K562 (cell line): ENCODE measurements at regions not wholly inside any gene's neighbourhood (a gene's known extent, or its start where the extent isn't known, plus 50 kb on each side); places are given as distances from the start of the nearest gene placed in this dataset.

Experiments
- ATAC-seq: fragments of 200-7000 bp; cut with Tn5 transposase; 3 replicates; pipeline ENCODE4 v1.9.1; 2020; ENCODE audit warnings: moderate library complexity
- BruUV-seq: library from RNA; stranded (reverse); fragments of 400-500 nt; replicated peaks from 2 replicates; lab custom pipeline; 2021; lab: Mats Ljungman, UMichigan
- CTCF ChIA-PET: fragments of 300-600 bp; formaldehyde crosslinking; extraction: SDS; loops from one replicate; lab custom pipeline; 2021; ENCODE audit warnings: low intra/inter-chr PET ratio; lab: Yijun Ruan, JAX
- POLR2A ChIA-PET: fragments of 300-600, 350-650 bp; sonication (Branson Sonifier 250); formaldehyde crosslinking; extraction: SDS; loops from one replicate; lab custom pipeline; 2021; ENCODE audit warnings: antibody characterized with exemption, inconsistent platforms; lab: Yijun Ruan, JAX
- DNase-seq, 4 experiments: peaks; one replicate each; pipeline versions ENCODE4 v3.0.0 to v3.0.0-alpha.2; 2011 to 2018; ENCODE audit warnings: low spot score in 3 of 4, mixed read lengths in 3 of 4; ENCODE audit errors: extremely low read depth in 1 of 4
- FAIRE-seq: peaks from 2 replicates; lab custom pipeline; 2011; peaks lifted over from hg19 to GRCh38; lab: Jason Lieb, UNC
- H2AFZ ChIP-seq: 2 replicates; pipeline ENCODE4 v1.6.0; 2011; ENCODE audit warnings: low read depth, low read length, control low read depth, inconsistent platforms
- H3K27ac ChIP-seq: fragments of 200-600 bp; 3 replicates; pipeline ENCODE4 v1.8.0; 2011; ENCODE audit warnings: low read depth, mild to moderate bottlenecking, control low read depth, inconsistent platforms, low read length, moderate library complexity, mixed read lengths; ENCODE audit errors: extremely low read depth
- H3K27me3 ChIP-seq, 2 experiments: fragments of 300-600 bp in 1 of 2; 2 replicates in 1 of 2; 3 replicates in 1 of 2; pipeline versions ENCODE4 v1.6.0 to v1.8.0; 2011; ENCODE audit warnings: inconsistent platforms in 2 of 2, low read length in 2 of 2, mild to moderate bottlenecking in 1 of 2, mixed read lengths in 1 of 2, moderate library complexity in 1 of 2; ENCODE audit not compliant: control insufficient read depth in 2 of 2, insufficient read depth in 2 of 2
- H3K36me3 ChIP-seq: fragments of 300-600 bp; 3 replicates; pipeline ENCODE4 v1.8.0; 2011; ENCODE audit warnings: mild to moderate bottlenecking, low read length, inconsistent platforms; ENCODE audit not compliant: control insufficient read depth, insufficient read depth
- H3K4me1 ChIP-seq, 2 experiments: fragments of 200-600 bp in 1 of 2; replicated peaks in 1 of 2; 2 replicates in 1 of 2; 3 replicates in 1 of 2; pipeline versions ENCODE4 v1.5.1 to v1.8.0; 2011; ENCODE audit warnings: inconsistent platforms in 2 of 2, low read length in 2 of 2, mild to moderate bottlenecking in 1 of 2, mixed read lengths in 1 of 2, moderate library complexity in 1 of 2; ENCODE audit not compliant: control insufficient read depth in 2 of 2, insufficient read depth in 2 of 2
- H3K4me2 ChIP-seq: 2 replicates; pipeline ENCODE4 v1.6.1; 2011; ENCODE audit warnings: low read length, control low read depth, inconsistent platforms, mixed read lengths; ENCODE audit not compliant: insufficient read depth
- H3K4me3 ChIP-seq: fragments of 200-600 bp; sonication (generic), shearing (Covaris generic); 2 replicates; pipeline ENCODE4 v1.5.1; 2016; ENCODE audit warnings: control low read depth, inconsistent platforms
- H3K79me2 ChIP-seq: fragments of 200-600 bp; 3 replicates; pipeline ENCODE4 v1.8.0; 2011; ENCODE audit warnings: low read length, inconsistent platforms; ENCODE audit not compliant: control insufficient read depth, insufficient read depth
- H3K9ac ChIP-seq, 2 experiments: 2 replicates each; pipeline versions ENCODE4 v1.6.0 to v1.6.1; 2011; ENCODE audit warnings: low read depth in 2 of 2, low read length in 2 of 2, control low read depth in 1 of 2, inconsistent platforms in 1 of 2, mild to moderate bottlenecking in 1 of 2, mixed read lengths in 1 of 2; ENCODE audit not compliant: insufficient read depth in 1 of 2
- H3K9me1 ChIP-seq: one replicate; pipeline ENCODE4 v1.6.0; 2011; ENCODE audit warnings: inconsistent platforms, mild to moderate bottlenecking, low read length, moderate library complexity; ENCODE audit not compliant: control insufficient read depth, insufficient read depth
- H3K9me3 ChIP-seq: replicated peaks from 2 replicates; pipeline ENCODE4 v1.5.1; 2011; ENCODE audit warnings: low read depth, low read length, inconsistent platforms; ENCODE audit not compliant: control insufficient read depth, insufficient read depth
- H4K20me1 ChIP-seq: replicated peaks from 2 replicates; pipeline ENCODE4 v1.6.1; 2011; ENCODE audit warnings: low read length, inconsistent platforms, mixed read lengths; ENCODE audit not compliant: control insufficient read depth, insufficient read depth
- ARID2 ChIP-seq: fragments of 450-650 bp; IDR thresholded peaks from 2 replicates; pipeline ENCODE4 v1.6.1; 2017; ENCODE audit warnings: antibody characterized with exemption, mild to moderate bottlenecking
- GATA2 ChIP-seq: sonication (generic); formaldehyde crosslinking; IDR thresholded peaks from 2 replicates; pipeline ENCODE4 v1.4.0; 2020; ENCODE audit warnings: mild to moderate bottlenecking, missing genetic modification reagents
- RCOR1 ChIP-seq, 2 experiments: IDR thresholded peaks; 2 replicates each; pipeline ENCODE4 v1.6.1; 2012; ENCODE audit warnings: low read depth in 2 of 2, low read length in 2 of 2, borderline replicate concordance in 1 of 2, improper control_type of control experiment in 1 of 2
- SREBF2 ChIP-seq: sonication (generic); formaldehyde crosslinking; IDR thresholded peaks from 2 replicates; pipeline ENCODE4 v1.4.0; 2020; ENCODE audit warnings: mild to moderate bottlenecking, missing genetic modification reagents
- THRAP3 ChIP-seq: fragments of 450-650 bp; IDR thresholded peaks from 2 replicates; pipeline ENCODE4 v1.6.1; 2016; ENCODE audit warnings: mild to moderate bottlenecking, inconsistent platforms, borderline replicate concordance
- ZBTB33 ChIP-seq: sonication (generic); formaldehyde crosslinking; IDR thresholded peaks from 2 replicates; pipeline ENCODE4 v1.8.1; 2023; ENCODE audit warnings: mild to moderate bottlenecking, missing genetic modification reagents
- WGBS: fragments of 100-300 bp; shearing (Covaris generic); methylation state at CpG from one replicate; pipeline ENCODE4 v1.1.6; 2016; ENCODE audit warnings: low coverage, mixed read lengths; ENCODE audit not compliant: insufficient coverage; ENCODE audit errors: missing lambda C conversion rate; 5-methylcytosine and 5-hydroxymethylcytosine counted together
- in situ Hi-C: fragments of 300-500 bp; cut with MboI; formaldehyde crosslinking; loops from 4 replicates; pipeline ENCODE4 v1.15.0; 2018; ENCODE audit warnings: inconsistent platforms, mixed read lengths
- intact Hi-C: fragments of 100-400 bp; cut with micrococcal nuclease; formaldehyde crosslinking; loops from 2 replicates; pipeline ENCODE4 v1.14.2; 2022

GRCh38 chr3:7854266-7854665 is 647.4 kb upstream of the LMCD1 start:
- no peak for ATAC-seq
- no peaks in the 10 kb centered on the region for H3K9me1 ChIP-seq

More at GRCh38 chr3:7854266-7854665, 647.4 kb upstream of the LMCD1 start:
- DNase-seq (no peak), FAIRE-seq (no peak)
- H3K9me3 ChIP-seq = no peaks in the 10 kb centered on the region; the same call in 1 of the 2 replicates
- H3K27ac ChIP-seq = no peak overlapping the region
- whole genome bisulfite sequencing = 2% methylated on average over 3 of the region's 3 CpGs
- H3K79me2 ChIP-seq = no peaks in the 10 kb centered on the region
- no peaks in the 10 kb centered on the region for H3K4me1 ChIP-seq
- H3K9ac ChIP-seq = no peak overlapping the region
- in situ Hi-C loops = no loop called here
- ChIA-PET POLR2A (no interaction called here), CTCF (no interaction called here)
- no peak for TF ChIP-seq GATA2 (CRISPR knock-in tag)
- no peak for TF ChIP-seq RCOR1 (IDR thresholded peaks at IDR 0.05; ENCODE audit: borderline replicate concordance in 1 of 2, low read depth in 2 of 2, low read length in 2 of 2)
- no peak for TF ChIP-seq ZBTB33 (CRISPR knock-in tag)
- no peak for TF ChIP-seq ARID2
- TF ChIP-seq THRAP3 = no peak
- no peak for TF ChIP-seq SREBF2 (CRISPR knock-in tag)
- intact Hi-C loops = no loop called here
- no TSS peak for BruUV-seq
- H3K4me3 ChIP-seq = no peak overlapping the region
- no peaks in the 10 kb centered on the region for H3K27me3 ChIP-seq
- no peaks in the 10 kb centered on the region for H4K20me1 ChIP-seq
- no peak overlapping the region for H3K4me2 ChIP-seq
- H2AFZ ChIP-seq = no peak overlapping the region
- H3K36me3 ChIP-seq = no peaks in the 10 kb centered on the region
